Memory B cell (primary cell): ENCODE measurements at regions not wholly inside any gene's neighbourhood (a gene's known extent, or its start where the extent isn't known, plus 50 kb on each side); places are given as distances from the start of the nearest gene placed in this dataset.
"Not testable (repeated sequence)": the region's sequence is repeated elsewhere in the genome, so short reads cannot be mapped to it uniquely, and the experiment has no call there.

Source experiments
- ATAC-seq: fragments of 150-1000 bp; cut with Tn5 transposase; 2 replicates; pipeline ENCODE4 v1.10.0; 2021; ENCODE audit warnings: low read depth, mild to moderate bottlenecking, moderate library complexity
- DNase-seq, 2 donors: peaks; one replicate each; pipeline ENCODE4 v3.0.0; 2022; ENCODE audit warnings: low spot score in 2 of 2
- H3K27ac Mint-ChIP-seq: one replicate; pipeline ENCODE4 v1.8.0; 2022; ENCODE audit warnings: mild to moderate bottlenecking, moderate library complexity, mixed read lengths
- H3K27me3 Mint-ChIP-seq: one replicate; pipeline ENCODE4 v1.8.0; 2022; ENCODE audit warnings: mixed read lengths
- H3K36me3 Mint-ChIP-seq: one replicate; pipeline ENCODE4 v1.8.0; 2022; ENCODE audit warnings: mild to moderate bottlenecking, mixed read lengths
- H3K4me1 Mint-ChIP-seq: one replicate; pipeline ENCODE4 v1.8.0; 2022; ENCODE audit warnings: mixed read lengths
- H3K4me3 Mint-ChIP-seq: one replicate; pipeline ENCODE4 v1.8.0; 2022; ENCODE audit warnings: mild to moderate bottlenecking, moderate library complexity, mixed read lengths
- H3K9me3 Mint-ChIP-seq: one replicate; pipeline ENCODE4 v1.8.0; 2022; ENCODE audit warnings: mixed read lengths

GRCh38 chr21:38067086-38067739 lies 151.0 kb upstream of the KCNJ6 start:
- no peaks in the 10 kb centered on the region for H3K36me3 Mint-ChIP-seq
- no peak overlapping the region for H3K27ac Mint-ChIP-seq
- DNase-seq (no peak), ATAC-seq (no peak)
- H3K4me1 Mint-ChIP-seq = no peaks in the 10 kb centered on the region
- no peak overlapping the region for H3K4me3 Mint-ChIP-seq
- peaks cover 3% of the 10 kb centered on the region for H3K9me3 Mint-ChIP-seq
- H3K27me3 Mint-ChIP-seq = peaks cover 4% of the 10 kb centered on the region

GRCh38 chr21:38072489-38072888 lies 156.2 kb upstream of the KCNJ6 start:
- Mint-ChIP-seq H3K9me3 (peaks cover 11% of the 10 kb centered on the region), H3K4me3 (no peak overlapping the region), H3K27ac (no peak overlapping the region), H3K4me1 (no peaks in the 10 kb centered on the region), H3K27me3 (peaks cover 2% of the 10 kb centered on the region), H3K36me3 (no peaks in the 10 kb centered on the region)
- no peak for ATAC-seq
- DNase-seq = no peak

- H3K4me1 Mint-ChIP-seq = no peaks in the 10 kb centered on the region
- H3K27me3 Mint-ChIP-seq = no peaks in the 10 kb centered on the region
- H3K36me3 Mint-ChIP-seq = no peaks in the 10 kb centered on the region
- H3K9me3 Mint-ChIP-seq = peaks cover 11% of the 10 kb centered on the region
- ATAC-seq = no peak
- no peak overlapping the region for H3K4me3 Mint-ChIP-seq
- DNase-seq = no peak
- no peak overlapping the region for H3K27ac Mint-ChIP-seq
Observed at GRCh38 chr21:38075833-38076587, 159.8 kb upstream of the KCNJ6 start.

- no peak for DNase-seq
- H3K9me3 Mint-ChIP-seq = peaks cover 11% of the 10 kb centered on the region
- no peaks in the 10 kb centered on the region for H3K4me1 Mint-ChIP-seq
- H3K27me3 Mint-ChIP-seq = no peaks in the 10 kb centered on the region
- ATAC-seq = no peak
- no peaks in the 10 kb centered on the region for H3K36me3 Mint-ChIP-seq
- H3K4me3 Mint-ChIP-seq = no peak overlapping the region
- H3K27ac Mint-ChIP-seq = no peak overlapping the region
Observed at GRCh38 chr21:38077569-38077968, 161.3 kb upstream of the KCNJ6 start.

- peaks cover 2% of the 10 kb centered on the region for H3K9me3 Mint-ChIP-seq
- DNase-seq (no peak), ATAC-seq (no peak)
- H3K36me3 Mint-ChIP-seq = no peaks in the 10 kb centered on the region
- H3K4me3 Mint-ChIP-seq = no peak overlapping the region
- H3K4me1 Mint-ChIP-seq = no peaks in the 10 kb centered on the region
- H3K27ac Mint-ChIP-seq = no peak overlapping the region
- H3K27me3 Mint-ChIP-seq = no peaks in the 10 kb centered on the region
Observed at GRCh38 chr21:38080888-38081287, 164.6 kb upstream of the KCNJ6 start.

GRCh38 chr21:38081708-38082107 lies 165.5 kb upstream of the KCNJ6 start:
- Mint-ChIP-seq H3K9me3 (peaks cover 1% of the 10 kb centered on the region), H3K4me1 (no peaks in the 10 kb centered on the region), H3K27ac (no peak overlapping the region), H3K36me3 (no peaks in the 10 kb centered on the region), H3K27me3 (no peaks in the 10 kb centered on the region), H3K4me3 (no peak overlapping the region)
- DNase-seq (no peak), ATAC-seq (no peak)

- peaks cover 2% of the 10 kb centered on the region for H3K27me3 Mint-ChIP-seq
- H3K4me3 Mint-ChIP-seq = no peak overlapping the region
- no peaks in the 10 kb centered on the region for H3K4me1 Mint-ChIP-seq
- no peaks in the 10 kb centered on the region for H3K36me3 Mint-ChIP-seq
- no peak for DNase-seq
- peaks cover 1% of the 10 kb centered on the region for H3K9me3 Mint-ChIP-seq
- no peak for ATAC-seq
- H3K27ac Mint-ChIP-seq = no peak overlapping the region
Observed at GRCh38 chr21:38082936-38083485, 166.8 kb upstream of the KCNJ6 start.

- Mint-ChIP-seq H3K36me3 (no peaks in the 10 kb centered on the region), H3K27me3 (peaks cover 2% of the 10 kb centered on the region)
Observed at GRCh38 chr21:38083535-38083934, 167.3 kb upstream of the KCNJ6 start.

GRCh38 chr21:38086580-38086979 lies 170.2 kb upstream of the KCNJ15 start:
- H3K4me1 Mint-ChIP-seq = no peaks in the 10 kb centered on the region
- H3K4me3 Mint-ChIP-seq = no peak overlapping the region
- peaks cover 1% of the 10 kb centered on the region for H3K9me3 Mint-ChIP-seq
- H3K27me3 Mint-ChIP-seq = peaks cover 2% of the 10 kb centered on the region
- H3K36me3 Mint-ChIP-seq = no peaks in the 10 kb centered on the region
- no peak overlapping the region for H3K27ac Mint-ChIP-seq
- ATAC-seq (no peak), DNase-seq (no peak)

More at GRCh38 chr21:38083535-38083934, 167.3 kb upstream of the KCNJ6 start:
- H3K9me3 Mint-ChIP-seq = peaks cover 1% of the 10 kb centered on the region
- no peaks in the 10 kb centered on the region for H3K4me1 Mint-ChIP-seq
- no peak for DNase-seq
- no peak overlapping the region for H3K27ac Mint-ChIP-seq
- no peak overlapping the region for H3K4me3 Mint-ChIP-seq
- no peak for ATAC-seq

GRCh38 chr21:38088916-38089762 lies 167.7 kb upstream of the KCNJ15 start:
- H3K4me3 Mint-ChIP-seq = no peak overlapping the region
- H3K27me3 Mint-ChIP-seq = peaks cover 6% of the 10 kb centered on the region
- H3K36me3 Mint-ChIP-seq = no peaks in the 10 kb centered on the region
- H3K4me1 Mint-ChIP-seq = no peaks in the 10 kb centered on the region
- ATAC-seq (no peak), DNase-seq (no peak)
- peaks cover 4% of the 10 kb centered on the region for H3K9me3 Mint-ChIP-seq
- H3K27ac Mint-ChIP-seq = no peak overlapping the region

- no peak for ATAC-seq
- peaks cover 4% of the 10 kb centered on the region for H3K9me3 Mint-ChIP-seq
- H3K27ac Mint-ChIP-seq = no peak overlapping the region
- H3K4me3 Mint-ChIP-seq = no peak overlapping the region
- DNase-seq = no peak
- no peaks in the 10 kb centered on the region for H3K4me1 Mint-ChIP-seq
- H3K36me3 Mint-ChIP-seq = no peaks in the 10 kb centered on the region
- H3K27me3 Mint-ChIP-seq = peaks cover 6% of the 10 kb centered on the region
Observed at GRCh38 chr21:38089763-38090046, 167.1 kb upstream of the KCNJ15 start.

GRCh38 chr21:38091061-38091460 lies 165.7 kb upstream of the KCNJ15 start:
- not testable (repeated sequence) for DNase-seq, H3K27me3 Mint-ChIP-seq, H3K9me3 Mint-ChIP-seq, H3K36me3 Mint-ChIP-seq, H3K4me3 Mint-ChIP-seq, ATAC-seq, H3K27ac Mint-ChIP-seq, H3K4me1 Mint-ChIP-seq

- H3K9me3 Mint-ChIP-seq = peaks cover 7% of the 10 kb centered on the region
- no peak for ATAC-seq
- H3K27ac Mint-ChIP-seq = no peak overlapping the region
- no peaks in the 10 kb centered on the region for H3K4me1 Mint-ChIP-seq
- H3K27me3 Mint-ChIP-seq = peaks cover 6% of the 10 kb centered on the region
- H3K36me3 Mint-ChIP-seq = no peaks in the 10 kb centered on the region
- no peak overlapping the region for H3K4me3 Mint-ChIP-seq
- no peak for DNase-seq
Observed at GRCh38 chr21:38092051-38092450, 164.7 kb upstream of the KCNJ15 start.

- Mint-ChIP-seq H3K27ac (no peak overlapping the region), H3K27me3 (peaks cover 4% of the 10 kb centered on the region), H3K9me3 (peaks cover 14% of the 10 kb centered on the region), H3K4me3 (no peak overlapping the region), H3K36me3 (no peaks in the 10 kb centered on the region), H3K4me1 (no peaks in the 10 kb centered on the region)
- ATAC-seq (no peak), DNase-seq (no peak)
Observed at GRCh38 chr21:38095220-38095619, 161.6 kb upstream of the KCNJ15 start.
